ENCODE measurements at regions not wholly inside any gene's neighbourhood (a gene's known extent, or its start where the extent isn't known, plus 50 kb on each side); places are given as distances from the start of the nearest gene placed in this dataset.

- no peak for DNase-seq (ENCODE audit: low read depth)
Measured at GRCh38 chr11:15485432-15485831, 370.7 kb downstream of the INSC start.

- no peak for DNase-seq (ENCODE audit: low read depth)
Measured at GRCh38 chr11:15489281-15489680, 374.6 kb downstream of the INSC start.

- DNase-seq (ENCODE audit: low read depth), result no peak
Measured at GRCh38 chr11:15490535-15490934, 375.8 kb downstream of the INSC start.

- DNase-seq (ENCODE audit: low read depth), result no peak
Measured at GRCh38 chr11:15493066-15493465, 378.3 kb downstream of the INSC start.

GRCh38 chr11:15493921-15494620 lies 379.3 kb downstream of the INSC start:
- no peak for DNase-seq (ENCODE audit: low read depth)

- no peak for DNase-seq (ENCODE audit: low read depth)
Measured at GRCh38 chr11:15494740-15495139, 380.0 kb downstream of the INSC start.

- no peak for DNase-seq (ENCODE audit: low read depth)
Measured at GRCh38 chr11:15495462-15495861, 380.7 kb downstream of the INSC start.

- DNase-seq (ENCODE audit: low read depth), result no peak
Measured at GRCh38 chr11:15497366-15497765, 382.6 kb downstream of the INSC start.

GRCh38 chr11:15499674-15500073 lies 385.0 kb downstream of the INSC start:
- no peak for DNase-seq (ENCODE audit: low read depth)

- DNase-seq (ENCODE audit: low read depth), result no peak
Measured at GRCh38 chr11:15500643-15501042, 385.9 kb downstream of the INSC start.

GRCh38 chr11:15501566-15501965 lies 386.8 kb downstream of the INSC start:
- DNase-seq (ENCODE audit: low read depth), result no peak

- DNase-seq (ENCODE audit: low read depth), result no peak
Measured at GRCh38 chr11:15505155-15505554, 390.4 kb downstream of the INSC start.

GRCh38 chr11:15507592-15507991 lies 392.9 kb downstream of the INSC start:
- DNase-seq (ENCODE audit: low read depth), result no peak

GRCh38 chr11:15509082-15509481 lies 394.4 kb downstream of the INSC start:
- no peak for DNase-seq (ENCODE audit: low read depth)

- DNase-seq (ENCODE audit: low read depth), result no peak
Measured at GRCh38 chr11:15519124-15519791, 404.5 kb downstream of the INSC start.

- no peak for DNase-seq (ENCODE audit: low read depth)
Measured at GRCh38 chr11:15519911-15520310, 405.2 kb downstream of the INSC start.

- no peak for DNase-seq (ENCODE audit: low read depth)
Measured at GRCh38 chr11:15523543-15523942, 408.8 kb downstream of the INSC start.

- no peak for DNase-seq (ENCODE audit: low read depth)
Measured at GRCh38 chr11:15525582-15525981, 410.9 kb downstream of the INSC start.

GRCh38 chr11:15526032-15526431 lies 411.3 kb downstream of the INSC start:
- no peak for DNase-seq (ENCODE audit: low read depth)

- no peak for DNase-seq (ENCODE audit: low read depth)
Measured at GRCh38 chr11:15526859-15527450, 412.2 kb downstream of the INSC start.

- no peak for DNase-seq (ENCODE audit: low read depth)
Measured at GRCh38 chr11:15532432-15532831, 417.7 kb downstream of the INSC start.

GRCh38 chr11:15534266-15534665 lies 419.5 kb downstream of the INSC start:
- DNase-seq (ENCODE audit: low read depth), result no peak

GRCh38 chr11:15535414-15535813 lies 420.7 kb downstream of the INSC start:
- DNase-seq (ENCODE audit: low read depth), result no peak

GRCh38 chr11:15536438-15536837 lies 421.7 kb downstream of the INSC start:
- DNase-seq (ENCODE audit: low read depth), result no peak
